ACHN (cell line): ENCODE measurements at regions not wholly inside any gene's neighbourhood (a gene's known extent, or its start where the extent isn't known, plus 50 kb on each side); places are given as distances from the start of the nearest gene placed in this dataset.
"Not testable (repeated sequence)": the region's sequence is repeated elsewhere in the genome, so short reads cannot be mapped to it uniquely, and the experiment has no call there.

Experiments
- DNase-seq: peaks from one replicate; pipeline ENCODE4 v3.0.0-alpha.2; 2015
- in situ Hi-C: cut with HindIII; loops from 2 replicates; pipeline ENCODE4 v1.10.0; 2017; ENCODE audit warnings: low sequenced_read_pairs, low pct_ligation_motif_present, low pct_unique_long_range_greater_than_20kb

DNA sequence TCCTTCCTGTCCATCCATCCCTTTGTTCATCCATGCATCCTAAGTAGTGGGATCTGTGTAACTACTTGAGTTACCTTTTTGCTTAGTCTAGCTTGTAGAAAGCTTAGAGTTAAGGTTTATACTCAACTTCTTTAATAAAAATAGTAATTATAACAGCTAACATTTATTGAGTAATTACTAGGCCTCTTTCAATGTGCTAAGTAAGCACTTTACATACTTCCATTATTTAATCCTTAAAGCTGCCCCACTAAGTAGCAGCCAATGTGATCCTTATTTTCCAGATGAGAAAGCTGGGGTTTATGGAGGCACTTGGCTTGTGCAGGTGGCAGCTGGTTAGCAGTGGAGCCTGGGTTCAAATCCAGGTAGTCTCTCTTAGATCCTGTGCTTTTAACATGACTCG lies 182.9 kb downstream of the FGF9 start:
- no peak for DNase-seq
- in situ Hi-C loops, result no loop called here

DNA sequence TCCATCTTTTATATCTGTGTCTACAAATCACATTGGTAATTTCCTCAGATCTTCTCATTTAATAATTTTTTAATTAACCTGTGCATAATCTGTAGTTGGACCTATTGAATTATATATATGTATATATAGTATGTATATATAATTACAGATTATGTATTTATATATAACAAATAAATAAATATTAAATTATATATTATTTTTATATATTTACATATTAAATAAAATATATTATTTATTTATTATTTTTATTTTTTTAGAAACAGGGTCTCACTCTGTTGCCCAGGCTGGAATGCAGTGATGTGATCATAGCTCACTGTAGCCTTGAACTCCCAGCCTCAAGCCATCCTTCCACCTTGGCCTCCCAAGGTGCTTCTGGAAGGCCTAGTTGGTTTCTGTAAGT lies 197.9 kb downstream of the FGF9 start:
- in situ Hi-C loops, result no loop called here
- DNase-seq, result no peak

DNA sequence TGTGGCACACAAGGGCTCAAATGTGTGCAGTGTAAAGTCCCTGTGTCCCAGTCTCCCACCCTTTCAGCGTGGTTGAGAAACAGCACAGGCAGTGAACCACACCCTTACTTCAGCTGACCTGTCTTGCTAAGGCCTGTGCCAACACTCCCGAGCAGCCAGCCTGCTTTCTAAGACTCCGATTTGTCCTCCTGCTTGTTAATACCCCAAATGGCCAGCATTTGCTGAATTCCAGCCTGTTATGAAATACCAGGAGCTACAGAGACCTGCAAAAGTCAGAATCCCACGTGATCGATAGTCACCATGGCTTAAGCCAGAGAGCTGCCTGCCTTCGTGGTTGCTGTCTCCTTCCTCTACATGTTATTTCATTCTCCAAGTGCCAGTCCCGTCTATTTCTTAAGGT lies 200.5 kb downstream of the FGF9 start:
- DNase-seq, result no peak
- in situ Hi-C loops, result no loop called here

DNA sequence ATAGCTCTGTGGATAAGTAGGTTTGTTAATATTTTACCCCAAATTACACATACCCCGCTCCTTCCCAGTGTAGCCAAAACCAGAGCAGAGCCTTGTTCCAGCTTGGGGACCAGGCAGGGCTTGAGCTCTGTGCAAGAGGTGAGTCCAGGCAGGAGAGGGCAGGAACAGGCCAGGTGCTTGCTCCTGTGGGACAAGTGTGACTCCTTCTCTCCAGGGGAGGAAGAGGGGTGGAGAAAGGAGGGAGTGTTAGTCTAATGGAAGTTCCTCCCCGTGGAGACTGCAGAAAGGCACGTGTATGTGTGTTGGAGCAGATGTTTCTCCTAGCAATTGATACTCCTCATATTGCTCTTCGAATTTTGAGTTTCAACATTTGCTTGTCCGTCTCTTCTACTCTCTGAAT lies 201.0 kb downstream of the FGF9 start:
- in situ Hi-C loops, result no loop called here
- no peak for DNase-seq

DNA sequence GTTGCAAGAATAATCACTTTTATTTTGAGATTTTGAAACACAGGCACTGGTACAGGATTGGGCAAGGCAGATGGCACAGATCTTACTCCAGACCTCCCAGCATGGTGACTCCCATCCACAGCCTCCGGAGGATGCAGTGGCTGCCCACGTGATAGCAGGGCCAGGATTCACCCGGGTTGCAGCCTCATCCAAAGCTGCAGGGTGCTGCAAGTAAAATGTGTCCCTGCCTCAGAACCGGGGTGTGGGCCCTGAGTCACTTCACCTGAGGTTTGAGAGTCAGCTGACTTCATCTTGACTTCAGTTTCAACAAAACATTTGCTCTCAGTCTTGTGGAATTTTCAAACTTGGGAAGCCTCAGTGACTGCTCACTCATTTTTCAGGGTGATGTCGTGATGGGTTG lies 201.9 kb downstream of the FGF9 start:
- in situ Hi-C loops, result no loop called here
- no peak for DNase-seq

DNA sequence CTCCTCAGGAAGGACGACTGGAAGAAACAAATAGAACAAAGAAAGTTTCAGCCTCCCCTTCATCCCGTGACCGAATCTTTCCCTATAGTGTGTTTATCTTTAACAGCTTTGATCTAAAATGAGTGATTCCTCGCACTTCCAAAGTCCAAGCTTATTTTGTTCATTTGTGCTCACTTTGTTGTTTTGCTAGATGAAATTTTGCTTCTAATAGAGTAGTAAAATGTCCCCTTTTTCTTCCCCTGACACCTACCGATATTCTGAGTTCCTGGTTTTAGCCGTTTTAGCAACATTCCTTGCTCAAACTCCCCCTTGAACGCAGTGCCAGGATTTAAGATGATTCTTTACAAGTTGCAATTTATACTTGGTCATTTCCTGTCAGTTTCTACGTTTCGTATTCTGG lies 204.2 kb downstream of the FGF9 start:
- in situ Hi-C loops, result no loop called here
- no peak for DNase-seq

DNA sequence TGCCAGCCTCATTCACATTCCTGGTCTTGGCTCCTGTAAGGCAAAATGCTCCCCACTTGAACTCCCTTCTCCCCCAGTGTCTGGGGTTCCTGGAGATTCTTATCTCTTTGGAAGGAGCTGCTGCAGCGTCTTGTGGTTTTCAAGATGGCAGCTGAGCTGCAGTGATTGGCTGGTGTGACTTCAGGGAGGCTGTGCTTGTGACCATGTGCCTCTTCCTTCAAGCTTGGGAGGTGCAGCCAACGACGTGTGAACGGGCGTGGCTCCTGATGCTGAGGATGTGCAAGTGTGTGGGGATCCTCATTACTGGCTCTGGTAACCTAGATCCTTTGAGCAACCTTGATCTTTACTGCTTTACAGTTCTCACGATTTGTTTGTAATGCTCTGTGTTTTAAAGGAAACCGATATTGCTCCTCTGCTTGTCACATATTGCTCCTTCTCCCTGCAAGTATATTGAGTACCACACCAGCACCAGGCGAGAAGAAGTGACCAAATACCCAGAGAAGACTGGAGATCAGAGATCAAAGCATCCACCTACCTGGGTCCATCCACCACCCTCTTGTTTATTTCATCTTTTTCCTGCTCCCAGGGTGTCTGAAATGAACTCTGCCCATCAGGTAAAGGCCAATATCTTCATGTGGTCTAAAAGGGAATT lies 208.5 kb downstream of the FGF9 start:
- in situ Hi-C loops, result no loop called here
- DNase-seq, result no peak

DNA sequence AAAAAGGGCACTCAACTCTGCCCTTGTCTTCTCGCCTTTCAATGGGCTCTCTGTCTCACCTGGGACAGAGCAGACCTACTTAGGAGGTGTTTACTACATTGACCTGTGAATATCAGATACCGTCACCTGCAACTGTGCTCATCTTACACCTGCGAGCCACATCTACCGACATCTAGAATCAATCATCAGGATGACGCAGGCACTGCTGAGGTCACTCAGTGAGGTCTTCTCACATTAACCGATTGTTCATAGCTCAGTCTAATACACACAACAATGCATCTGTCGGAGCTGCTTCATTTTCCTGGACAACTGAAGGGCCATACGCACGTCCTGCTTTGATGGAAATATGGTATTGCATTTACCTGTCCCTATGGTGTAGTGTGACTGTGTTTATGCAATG lies 211.9 kb downstream of the FGF9 start:
- DNase-seq, result no peak
- in situ Hi-C loops, result no loop called here

DNA sequence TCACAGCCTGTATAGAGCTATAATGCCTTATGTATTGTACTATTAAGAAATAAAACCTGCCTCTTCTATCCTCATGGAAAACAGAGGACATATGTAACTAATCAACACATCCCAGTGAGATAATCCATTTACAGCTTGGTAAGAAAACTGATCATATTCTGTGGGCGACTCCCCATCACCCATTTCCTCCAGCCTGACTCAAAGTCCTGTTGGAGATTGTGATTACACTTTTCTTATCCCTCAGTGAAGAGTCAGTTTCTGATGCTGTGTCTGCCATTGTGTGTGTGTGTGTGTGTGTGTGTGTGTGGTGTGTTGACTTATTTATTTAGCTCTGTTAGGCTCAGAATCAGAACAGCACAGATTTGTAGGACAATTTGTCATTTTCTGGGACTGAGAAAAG lies 212.8 kb downstream of the FGF9 start:
- no peak for DNase-seq
- in situ Hi-C loops, result no loop called here

DNA sequence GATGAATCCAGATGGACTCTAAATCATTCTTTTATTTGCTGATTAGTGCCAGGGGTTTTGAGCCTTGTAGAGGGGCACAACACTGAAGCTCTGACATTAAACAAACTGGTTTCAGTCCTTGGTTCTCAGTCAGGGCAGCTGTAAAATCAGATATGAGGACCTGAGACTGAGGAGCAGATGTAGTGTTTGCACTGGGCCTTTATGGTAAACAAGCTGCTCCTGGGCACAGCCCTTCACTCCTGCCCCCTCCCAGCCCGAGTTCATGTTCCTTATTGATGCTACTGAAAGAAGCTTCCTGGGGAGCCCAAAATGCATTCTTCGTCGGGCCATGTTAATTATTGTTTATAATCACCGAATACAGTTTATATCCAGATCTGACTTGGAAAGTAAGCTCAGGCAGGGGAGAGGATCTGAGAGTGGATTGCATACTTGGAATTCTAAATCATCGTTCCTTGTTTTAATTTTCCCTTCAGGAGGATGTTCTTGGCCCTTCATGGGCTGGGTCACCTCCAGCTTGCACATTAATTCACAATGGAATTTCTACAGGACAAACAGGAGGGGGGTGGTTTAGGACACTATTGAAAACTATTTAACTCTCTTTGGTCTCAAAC lies 213.5 kb downstream of the FGF9 start:
- in situ Hi-C loops, result no loop called here
- no peak for DNase-seq

DNA sequence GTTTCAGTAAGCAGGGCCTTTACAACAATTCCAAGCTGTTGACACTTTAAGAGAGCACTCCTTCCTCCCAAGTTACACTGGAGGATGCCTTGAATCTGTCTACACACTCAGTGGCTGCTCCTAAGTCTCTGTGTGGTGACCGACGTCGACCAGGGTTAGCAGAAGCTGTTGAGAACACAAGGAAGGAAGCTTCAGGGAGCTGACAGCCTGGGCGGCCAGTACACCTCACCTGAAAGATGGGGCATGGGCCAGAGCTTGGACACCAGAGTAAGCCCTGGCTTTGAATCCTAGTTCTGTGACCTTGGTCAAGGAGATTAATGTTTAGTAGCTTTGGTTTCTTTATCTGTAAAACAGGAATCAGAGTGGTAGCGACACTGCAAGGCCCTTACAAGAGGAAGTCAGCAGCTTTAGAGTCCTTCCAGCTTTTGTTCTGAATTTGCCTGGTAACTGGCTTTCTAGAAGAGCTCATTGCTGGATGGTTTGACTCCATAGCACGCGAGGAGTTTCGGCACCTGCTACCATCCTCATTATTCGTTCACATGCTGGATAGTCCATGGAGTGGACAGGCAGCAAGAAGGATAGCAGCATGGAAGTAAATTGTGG lies 214.2 kb downstream of the FGF9 start:
- in situ Hi-C loops, result no loop called here

DNA sequence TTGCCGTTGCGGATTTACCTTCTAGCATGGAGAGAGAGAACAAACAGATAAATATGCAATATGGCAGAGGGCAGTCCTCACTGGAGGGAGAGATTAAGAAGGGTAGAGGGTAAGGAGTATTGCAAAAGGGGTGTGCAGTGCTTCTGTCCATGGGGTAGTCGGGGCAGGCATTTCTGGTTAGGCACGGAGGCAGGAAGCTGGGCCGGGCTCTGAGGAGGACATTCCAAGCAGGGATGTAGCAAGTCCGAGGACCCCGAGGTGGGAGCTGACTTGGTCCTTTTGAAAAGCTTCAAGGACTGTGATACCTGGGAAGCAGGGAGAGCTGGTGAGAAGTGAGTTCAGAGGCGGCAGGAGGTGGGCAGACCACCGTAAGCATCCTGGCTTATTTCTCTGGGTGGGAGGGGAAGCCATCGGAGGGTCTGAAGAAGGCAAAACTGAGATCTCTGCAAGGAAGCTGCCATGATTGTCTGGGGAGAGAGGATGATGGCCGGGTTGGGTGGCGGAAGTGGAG lies 214.9 kb downstream of the FGF9 start:
- no peak for DNase-seq
- in situ Hi-C loops, result no loop called here

More for the DNA sequence above, 214.2 kb downstream of the FGF9 start:
- DNase-seq, result no peak

DNA sequence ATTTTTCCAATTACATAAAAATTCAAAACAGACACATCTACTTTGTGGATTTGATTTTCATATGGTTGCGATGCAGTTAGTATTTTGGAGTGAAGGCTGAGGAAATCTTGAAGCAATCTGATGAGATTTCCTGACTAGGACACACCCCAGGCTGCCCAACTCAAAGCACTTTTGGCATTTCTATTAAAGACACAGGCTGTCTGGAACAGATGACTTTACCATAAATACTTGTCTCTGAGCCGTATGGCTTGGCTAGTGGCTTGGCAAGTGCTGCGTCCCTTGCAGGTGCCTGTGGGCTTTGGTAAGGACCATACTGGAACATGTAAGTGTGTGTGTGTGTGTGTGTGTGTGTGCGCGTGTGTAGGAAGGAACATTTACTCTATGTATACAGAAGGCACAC lies 218.8 kb downstream of the FGF9 start:
- in situ Hi-C loops, result no loop called here
- DNase-seq, result no peak

DNA sequence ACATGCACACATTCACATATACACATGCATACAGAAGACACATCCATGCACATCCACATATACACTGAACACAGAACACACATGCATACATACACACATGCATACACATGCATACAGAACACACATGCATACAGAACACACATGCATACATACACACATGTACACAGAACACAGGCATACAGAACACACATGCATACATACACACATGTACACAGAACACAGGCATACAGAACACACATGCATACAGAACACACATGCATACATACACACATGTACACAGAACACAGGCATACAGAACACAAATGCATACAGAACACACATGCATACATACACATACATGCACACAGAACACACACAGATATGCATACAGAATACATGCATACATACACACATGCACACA lies 219.3 kb downstream of the FGF9 start:
- in situ Hi-C loops, DNase-seq: not testable (repeated sequence)

DNA sequence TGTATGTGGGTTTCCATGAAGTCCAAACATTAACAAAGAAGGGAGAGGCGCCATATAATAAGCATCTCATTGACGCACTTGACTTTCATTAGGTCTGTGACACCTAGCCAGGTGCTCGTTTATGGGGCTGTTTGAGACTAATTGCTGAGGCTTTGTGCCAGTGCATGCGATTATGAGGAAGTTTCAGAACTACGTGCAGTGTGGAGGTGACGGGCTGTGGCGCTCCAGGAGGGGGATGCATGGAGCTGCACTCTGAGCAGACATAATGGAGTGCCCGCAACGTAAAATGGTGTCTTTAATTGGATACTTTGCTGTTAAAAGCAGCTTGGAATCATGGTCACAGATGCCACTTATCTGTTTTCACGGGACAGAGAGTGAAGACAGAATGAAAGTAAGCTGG lies 223.2 kb downstream of the FGF9 start:
- in situ Hi-C loops, result no loop called here
- DNase-seq, result no peak

DNA sequence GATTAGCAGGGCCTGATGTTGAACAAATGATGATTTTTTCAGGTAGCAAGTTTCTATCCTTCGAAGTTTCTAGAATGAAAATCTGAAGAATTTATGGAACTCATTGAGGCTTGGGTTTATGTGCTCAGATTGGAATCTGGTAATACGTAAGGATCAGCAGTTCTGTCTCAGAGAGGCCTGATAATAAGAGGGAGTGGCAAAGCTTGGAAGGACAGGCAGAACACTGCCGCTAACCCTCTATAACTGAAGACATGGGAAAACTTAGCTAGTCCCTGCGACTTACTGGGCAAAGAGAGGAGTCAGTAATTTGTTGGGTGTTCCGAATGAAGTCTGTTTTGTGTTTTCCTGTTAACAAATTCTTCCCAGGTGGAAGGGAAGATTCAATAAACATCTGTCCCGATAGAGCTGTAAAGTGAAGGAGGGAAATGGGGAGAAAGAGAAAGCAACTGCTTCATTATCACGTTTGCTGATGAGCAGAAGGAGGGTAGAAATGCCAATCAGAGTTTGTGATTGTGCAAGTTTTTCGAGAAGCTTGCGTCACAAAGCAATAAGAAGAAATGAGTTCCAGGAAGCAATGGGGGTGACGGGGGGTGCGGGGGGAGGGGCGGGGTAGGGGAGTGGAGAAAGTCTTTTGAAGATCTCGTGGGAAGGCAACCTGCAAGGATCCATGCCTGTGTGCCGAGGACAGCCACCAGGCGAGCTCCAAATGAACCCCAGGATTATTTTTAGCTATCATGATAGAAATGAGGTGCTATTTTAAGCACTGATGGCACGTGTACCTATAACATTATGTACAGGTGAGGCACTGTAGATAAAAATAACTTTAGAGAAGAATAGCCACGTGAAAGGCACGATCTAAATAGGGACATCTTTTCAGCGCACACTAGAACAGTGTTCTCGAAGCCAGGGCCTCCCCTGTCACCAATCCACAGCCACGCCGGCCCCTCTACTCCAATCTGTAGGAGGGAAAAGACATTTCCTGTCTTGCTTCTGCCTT lies 224.1 kb downstream of the FGF9 start:
- no peak for DNase-seq
- in situ Hi-C loops, result no loop called here

DNA sequence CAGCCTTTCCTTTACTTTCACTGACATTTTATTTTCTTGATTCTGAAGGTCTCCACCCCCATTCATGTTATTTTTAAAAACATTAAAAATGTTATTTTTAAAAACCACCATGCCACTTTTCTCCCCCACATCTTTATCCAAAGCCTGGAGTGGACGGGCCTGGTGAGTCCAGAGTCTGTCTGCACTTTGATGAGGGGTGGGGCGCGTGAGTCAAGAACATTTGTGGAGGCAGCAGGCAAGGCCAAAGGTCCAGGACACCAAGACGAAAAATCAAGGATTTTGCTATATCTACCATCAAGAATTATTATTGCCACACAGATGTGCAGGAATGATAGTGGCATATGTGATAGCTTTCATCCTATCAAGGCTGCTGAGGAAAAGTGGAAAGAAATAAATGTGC lies 224.9 kb downstream of the FGF9 start:
- DNase-seq, result no peak
- in situ Hi-C loops, result no loop called here

DNA sequence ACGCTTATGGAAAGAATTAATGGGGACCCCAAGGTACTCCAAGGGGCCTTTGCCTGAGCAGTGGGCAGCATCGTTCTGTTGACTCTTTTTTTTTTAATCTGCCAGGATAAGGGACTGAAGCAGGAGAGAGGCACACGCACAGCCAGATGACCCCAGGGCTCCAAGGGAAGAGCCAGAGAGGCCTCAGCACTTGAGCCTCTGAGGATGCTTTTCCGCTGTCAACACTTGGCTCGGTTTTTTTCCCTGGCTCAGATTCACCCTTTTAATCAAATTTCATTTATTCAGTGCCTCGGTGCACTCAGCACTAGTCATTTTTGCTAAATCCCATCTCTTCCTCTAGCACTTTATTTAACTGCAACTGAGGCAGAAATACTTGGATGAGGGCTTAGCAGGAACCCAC lies 226.3 kb downstream of the FGF9 start:
- in situ Hi-C loops, result no loop called here
- no peak for DNase-seq

DNA sequence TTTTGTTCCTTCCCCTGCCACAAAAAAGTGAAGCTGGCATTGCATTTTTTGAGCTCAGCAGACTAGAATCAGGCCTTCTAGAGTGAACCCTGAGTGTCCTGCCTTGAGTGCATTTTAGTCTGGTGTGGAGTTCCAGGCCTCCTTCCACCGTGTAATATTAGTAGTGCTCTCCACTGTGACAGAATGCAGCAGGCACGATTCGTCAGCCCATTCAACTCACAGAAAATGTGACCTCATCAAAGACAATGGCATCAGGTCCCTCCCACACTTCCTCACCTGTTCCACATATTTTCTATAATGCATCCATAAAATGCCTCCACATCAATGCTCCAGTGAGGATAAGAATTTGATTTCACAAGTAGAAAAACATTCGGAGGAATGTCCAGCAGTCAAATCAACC lies 227.6 kb downstream of the FGF9 start:
- no peak for DNase-seq
- in situ Hi-C loops, result no loop called here
